SK-N-SH (cell line): ENCODE measurements at regions not wholly inside any gene's neighbourhood (a gene's known extent, or its start where the extent isn't known, plus 50 kb on each side); places are given as distances from the start of the nearest gene placed in this dataset.
A peak's percentile ranks its signal among the peaks of the same experiment; 100 is the strongest.

Source experiments
- CTCF ChIA-PET: fragments of 300-600, 350-600 bp; formaldehyde crosslinking; extraction: SDS; loops from one replicate; lab custom pipeline; 2021; lab: Yijun Ruan, JAX
- POLR2A ChIA-PET: fragments of 350-600 bp; sonication (Branson Sonifier 250); formaldehyde crosslinking; extraction: SDS; loops from one replicate; lab custom pipeline; 2020; ENCODE audit warnings: antibody characterized with exemption, inconsistent platforms; lab: Yijun Ruan, JAX
- DNase-seq: peaks from one replicate; pipeline ENCODE4 v3.0.0; 2012
- H2AFZ ChIP-seq: fragments of 200-600 bp; sonication (generic); 2 replicates; pipeline ENCODE4 v1.8.1; 2016; ENCODE audit warnings: antibody characterized with exemption, mild to moderate bottlenecking, low read depth
- H3F3A ChIP-seq: fragments of 200-600 bp; sonication (generic); replicated peaks from 2 replicates; pipeline ENCODE3; 2016; ENCODE audit warnings: antibody characterized with exemption, mild to moderate bottlenecking; ENCODE audit not compliant: insufficient read depth
- H3K27ac ChIP-seq, 2 experiments: fragments of 200-500 bp in 1 of 2; fragments of 200-600 bp in 1 of 2; sonication (Bioruptor generic) in 1 of 2; sonication (generic), shearing (Covaris generic) in 1 of 2; 2 replicates each; pipeline versions ENCODE4 v1.5.1 to v1.6.1; 2014 to 2016; ENCODE audit warnings: low read depth in 2 of 2, inconsistent platforms in 1 of 2, low read length in 1 of 2, mild to moderate bottlenecking in 1 of 2, mixed read lengths in 1 of 2
- H3K27me3 ChIP-seq: fragments of 200-600 bp; sonication (generic), shearing (Covaris generic); 2 replicates; pipeline ENCODE4 v1.6.1; 2016; ENCODE audit warnings: mixed run types; ENCODE audit not compliant: insufficient read depth
- H3K36me3 ChIP-seq, 2 experiments: fragments of 200-500 bp in 1 of 2; fragments of 200-600 bp in 1 of 2; sonication (Bioruptor generic) in 1 of 2; sonication (generic) in 1 of 2; replicated peaks in 1 of 2; 2 replicates each; pipeline versions ENCODE3 to v1.5.1; 2014 to 2016; ENCODE audit warnings: low read length in 1 of 2, mild to moderate bottlenecking in 1 of 2; ENCODE audit not compliant: insufficient read depth in 2 of 2, control insufficient read depth in 1 of 2
- H3K4me1 ChIP-seq, 2 experiments: fragments of 200-500 bp in 1 of 2; fragments of 200-600 bp in 1 of 2; sonication (Bioruptor generic) in 1 of 2; sonication (generic), shearing (Covaris generic) in 1 of 2; 2 replicates each; pipeline versions ENCODE4 v1.5.1 to v1.6.1; 2014 to 2016; ENCODE audit warnings: low read depth in 1 of 2, low read length in 1 of 2, mixed run types in 1 of 2; ENCODE audit not compliant: insufficient read depth in 2 of 2, control insufficient read depth in 1 of 2
- H3K4me2 ChIP-seq: fragments of 200-600 bp; sonication (generic), shearing (Covaris generic); 2 replicates; pipeline ENCODE4 v1.6.1; 2017; ENCODE audit warnings: mixed run types
- H3K4me3 ChIP-seq, 2 experiments: fragments of 200-500 bp in 1 of 2; fragments of 200-600 bp in 1 of 2; sonication (Bioruptor generic) in 1 of 2; sonication (generic), shearing (Covaris generic) in 1 of 2; 2 replicates each; pipeline versions ENCODE4 v1.5.1 to v1.8.1; 2014 to 2016; ENCODE audit warnings: low read depth in 2 of 2, inconsistent platforms in 1 of 2, low read length in 1 of 2, mild to moderate bottlenecking in 1 of 2, mixed read lengths in 1 of 2, moderate library complexity in 1 of 2
- H3K79me2 ChIP-seq: fragments of 200-600 bp; sonication (generic); 2 replicates; pipeline ENCODE4 v1.8.1; 2017; ENCODE audit warnings: mild to moderate bottlenecking; ENCODE audit not compliant: insufficient read depth
- H3K9ac ChIP-seq: fragments of 200-600 bp; sonication (generic); 2 replicates; pipeline ENCODE4 v1.6.1; 2017; ENCODE audit warnings: mixed run types
- H3K9me2 ChIP-seq: fragments of 200-600 bp; sonication (generic); 2 replicates; pipeline ENCODE4 v1.6.1; 2017; ENCODE audit warnings: mixed run types
- H3K9me3 ChIP-seq: fragments of 200-600 bp; sonication (generic); 2 replicates; pipeline ENCODE4 v1.6.1; 2017; ENCODE audit warnings: mixed run types, mild to moderate bottlenecking, moderate library complexity
- H4K20me1 ChIP-seq: fragments of 200-600 bp; sonication (generic); 2 replicates; pipeline ENCODE4 v1.6.1; 2017; ENCODE audit warnings: mild to moderate bottlenecking, mixed run types; ENCODE audit not compliant: insufficient read depth
- CTCF ChIP-seq: fragments of 200-600 bp; sonication (generic); IDR thresholded peaks from 2 replicates; pipeline ENCODE4 v1.6.1; 2017; ENCODE audit warnings: antibody characterized with exemption, mild to moderate bottlenecking, moderate library complexity
- ELF1 ChIP-seq: IDR thresholded peaks from 2 replicates; pipeline ENCODE4 v1.4.0; 2012
- FOSL2 ChIP-seq: IDR thresholded peaks from 2 replicates; pipeline ENCODE4 v1.4.0; 2012; ENCODE audit warnings: low read depth, mild to moderate bottlenecking, moderate library complexity, borderline replicate concordance
- GATA2 ChIP-seq: sonication (generic); formaldehyde crosslinking; IDR thresholded peaks from 2 replicates; pipeline ENCODE4 v1.5.0; 2020; ENCODE audit warnings: mild to moderate bottlenecking, missing genetic modification reagents
- IRF3 ChIP-seq: fragments of 150-350 bp; IDR thresholded peaks from 2 replicates; pipeline ENCODE4 v1.6.1; 2016; ENCODE audit warnings: mild to moderate bottlenecking, low read depth, low read length
- MEF2A ChIP-seq: IDR thresholded peaks from 2 replicates; pipeline ENCODE4 v1.4.0; 2012; ENCODE audit warnings: low read depth, borderline replicate concordance
- RCOR1 ChIP-seq: fragments of 150-350 bp; IDR thresholded peaks from 2 replicates; pipeline ENCODE4 v1.6.1; 2017; ENCODE audit warnings: antibody characterized with exemption, low read length
- RFX5 ChIP-seq: IDR thresholded peaks from 2 replicates; pipeline ENCODE4 v1.6.1; 2012; ENCODE audit warnings: mild to moderate bottlenecking, improper control_type of control experiment, low read length
- TAF1 ChIP-seq: IDR thresholded peaks from 2 replicates; pipeline ENCODE4 v1.6.1; 2012; ENCODE audit warnings: low read depth, mild to moderate bottlenecking, low read length, moderate library complexity, borderline replicate concordance
- TCF12 ChIP-seq: IDR thresholded peaks from 2 replicates; pipeline ENCODE4 v1.4.0; 2012
- YY1 ChIP-seq: IDR thresholded peaks from 2 replicates; pipeline ENCODE4 v1.4.0; 2012; ENCODE audit warnings: low read depth, mild to moderate bottlenecking
- WGBS: methylation state at CpG from one replicate; pipeline ENCODE4 v1.1.6; 2017; ENCODE audit warnings: low lambda C conversion rate; 5-methylcytosine and 5-hydroxymethylcytosine counted together
- TF ChIP-seq, protein P1 (sequence below): IDR thresholded peaks from 2 replicates; pipeline ENCODE4 v1.6.1; 2012; ENCODE audit warnings: mild to moderate bottlenecking, low read depth, low read length, moderate library complexity
- TF ChIP-seq, protein P2 (sequence below): IDR thresholded peaks from 2 replicates; pipeline ENCODE4; 2012

DNA sequence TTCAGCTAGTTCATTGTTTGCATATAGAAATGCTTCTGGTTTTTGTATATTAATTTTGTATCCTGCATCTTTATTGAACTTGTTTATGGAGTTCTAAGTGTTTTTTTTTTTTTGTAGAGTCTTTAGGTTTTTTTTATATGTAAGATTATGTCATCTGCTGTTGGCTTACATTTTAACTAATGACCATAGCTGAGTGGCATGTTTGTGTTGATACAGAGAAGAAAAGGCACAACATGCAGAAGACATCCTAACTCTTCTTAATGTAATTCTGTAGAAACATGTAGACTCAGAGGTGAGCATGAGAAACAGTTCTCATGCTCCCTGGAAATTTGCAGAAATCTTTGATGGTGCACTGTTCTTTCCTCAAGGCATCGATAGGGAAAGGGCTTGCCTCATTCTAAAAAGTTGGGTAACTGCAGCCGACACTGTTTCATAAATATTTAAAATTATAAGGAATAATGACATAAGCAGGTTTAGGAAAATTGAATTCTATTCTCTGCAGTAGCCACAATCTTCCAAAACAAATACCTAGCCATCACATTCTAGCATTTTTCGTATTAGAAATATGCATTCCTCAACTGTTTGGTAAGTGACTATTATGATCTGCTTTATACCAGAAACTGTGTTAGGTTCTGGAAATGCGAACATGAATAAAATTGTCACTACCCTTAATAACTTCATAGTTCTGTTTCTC lies 499.6 kb upstream of the KCNMB2 start (continued):
- TF ChIP-seq TAF1 (no peak), YY1 (no peak), GATA2 (CRISPR knock-in tag) (no peak), RCOR1 (no peak), CTCF (no peak), ELF1 (no peak), TCF12 (peak; percentile 76), MEF2A (no peak)
- TF ChIP-seq, protein P1, sequence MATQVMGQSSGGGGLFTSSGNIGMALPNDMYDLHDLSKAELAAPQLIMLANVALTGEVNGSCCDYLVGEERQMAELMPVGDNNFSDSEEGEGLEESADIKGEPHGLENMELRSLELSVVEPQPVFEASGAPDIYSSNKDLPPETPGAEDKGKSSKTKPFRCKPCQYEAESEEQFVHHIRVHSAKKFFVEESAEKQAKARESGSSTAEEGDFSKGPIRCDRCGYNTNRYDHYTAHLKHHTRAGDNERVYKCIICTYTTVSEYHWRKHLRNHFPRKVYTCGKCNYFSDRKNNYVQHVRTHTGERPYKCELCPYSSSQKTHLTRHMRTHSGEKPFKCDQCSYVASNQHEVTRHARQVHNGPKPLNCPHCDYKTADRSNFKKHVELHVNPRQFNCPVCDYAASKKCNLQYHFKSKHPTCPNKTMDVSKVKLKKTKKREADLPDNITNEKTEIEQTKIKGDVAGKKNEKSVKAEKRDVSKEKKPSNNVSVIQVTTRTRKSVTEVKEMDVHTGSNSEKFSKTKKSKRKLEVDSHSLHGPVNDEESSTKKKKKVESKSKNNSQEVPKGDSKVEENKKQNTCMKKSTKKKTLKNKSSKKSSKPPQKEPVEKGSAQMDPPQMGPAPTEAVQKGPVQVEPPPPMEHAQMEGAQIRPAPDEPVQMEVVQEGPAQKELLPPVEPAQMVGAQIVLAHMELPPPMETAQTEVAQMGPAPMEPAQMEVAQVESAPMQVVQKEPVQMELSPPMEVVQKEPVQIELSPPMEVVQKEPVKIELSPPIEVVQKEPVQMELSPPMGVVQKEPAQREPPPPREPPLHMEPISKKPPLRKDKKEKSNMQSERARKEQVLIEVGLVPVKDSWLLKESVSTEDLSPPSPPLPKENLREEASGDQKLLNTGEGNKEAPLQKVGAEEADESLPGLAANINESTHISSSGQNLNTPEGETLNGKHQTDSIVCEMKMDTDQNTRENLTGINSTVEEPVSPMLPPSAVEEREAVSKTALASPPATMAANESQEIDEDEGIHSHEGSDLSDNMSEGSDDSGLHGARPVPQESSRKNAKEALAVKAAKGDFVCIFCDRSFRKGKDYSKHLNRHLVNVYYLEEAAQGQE: no peak

DNA sequence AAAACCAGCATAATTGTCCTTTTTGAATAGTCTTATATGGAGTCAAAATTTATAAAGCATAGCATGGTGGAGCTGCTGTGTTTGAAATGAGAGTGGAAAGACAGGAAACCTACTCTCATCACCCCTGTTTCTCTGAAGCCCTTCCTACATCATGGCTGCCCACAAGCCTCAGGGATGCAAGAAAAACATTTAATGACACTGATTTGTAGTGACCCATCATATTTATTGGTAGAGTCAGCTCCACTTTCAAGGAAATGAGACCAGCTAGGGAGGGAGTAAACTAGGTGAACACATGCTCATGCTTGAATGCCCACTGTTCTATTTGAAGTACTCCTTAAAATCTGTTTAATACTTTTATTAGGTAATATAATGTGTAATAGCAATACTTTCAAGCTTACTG lies 494.3 kb upstream of the KCNMB2 start:
- Histone ChIP-seq H3K27ac (no peak overlapping the region), H3K9ac (no peak overlapping the region), H3F3A (peaks cover 4% of the 10 kb centered on the region), H3K4me3 (no peak overlapping the region), H3K36me3 (no peaks in the 10 kb centered on the region)
- CTCF ChIA-PET: no interaction called here
- no peak for TF ChIP-seq GATA2 (CRISPR knock-in tag)
- TF ChIP-seq, all 33 proteins: peak for 0
- Histone ChIP-seq H2AFZ (no peak overlapping the region), H3K9me2 (no peaks in the 10 kb centered on the region), H4K20me1 (no peaks in the 10 kb centered on the region), H3K4me2 (no peak overlapping the region), H3K79me2 (no peaks in the 10 kb centered on the region), H3K9me3 (no peaks in the 10 kb centered on the region), H3K27me3 (no peaks in the 10 kb centered on the region), H3K4me1 (no peaks in the 10 kb centered on the region)
- POLR2A ChIA-PET: no interaction called here
- DNase-seq: no peak

GRCh38 chr3:178042376-178042775 lies 493.9 kb upstream of the KCNMB2 start:
- H3K9me2 ChIP-seq: no peaks in the 10 kb centered on the region
- H3K9ac ChIP-seq: no peak overlapping the region
- DNase-seq: no peak
- H3F3A ChIP-seq: peaks cover 4% of the 10 kb centered on the region
- POLR2A ChIA-PET: no interaction called here
- no peak overlapping the region for H2AFZ ChIP-seq
- H3K4me3 ChIP-seq: no peak overlapping the region
- H3K9me3 ChIP-seq: no peaks in the 10 kb centered on the region
- no peaks in the 10 kb centered on the region for H4K20me1 ChIP-seq
- no peak overlapping the region for H3K4me2 ChIP-seq
- H3K4me1 ChIP-seq: no peaks in the 10 kb centered on the region
- H3K27me3 ChIP-seq: no peaks in the 10 kb centered on the region
- WGBS: 93% methylated on average over 3 of the region's 3 CpGs
- CTCF ChIA-PET: no interaction called here
- no peak overlapping the region for H3K27ac ChIP-seq
- no peaks in the 10 kb centered on the region for H3K36me3 ChIP-seq
- no peaks in the 10 kb centered on the region for H3K79me2 ChIP-seq
- no peak for TF ChIP-seq RFX5
- no peak for TF ChIP-seq MEF2A
- TF ChIP-seq, protein P2, sequence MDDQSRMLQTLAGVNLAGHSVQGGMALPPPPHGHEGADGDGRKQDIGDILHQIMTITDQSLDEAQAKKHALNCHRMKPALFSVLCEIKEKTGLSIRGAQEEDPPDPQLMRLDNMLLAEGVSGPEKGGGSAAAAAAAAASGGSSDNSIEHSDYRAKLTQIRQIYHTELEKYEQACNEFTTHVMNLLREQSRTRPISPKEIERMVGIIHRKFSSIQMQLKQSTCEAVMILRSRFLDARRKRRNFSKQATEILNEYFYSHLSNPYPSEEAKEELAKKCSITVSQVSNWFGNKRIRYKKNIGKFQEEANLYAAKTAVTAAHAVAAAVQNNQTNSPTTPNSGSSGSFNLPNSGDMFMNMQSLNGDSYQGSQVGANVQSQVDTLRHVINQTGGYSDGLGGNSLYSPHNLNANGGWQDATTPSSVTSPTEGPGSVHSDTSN: no peak
- no peak for TF ChIP-seq CTCF
- TF ChIP-seq RCOR1: no peak
- no peak for TF ChIP-seq ELF1
- no peak for TF ChIP-seq FOSL2
- TF ChIP-seq IRF3: no peak
- TF ChIP-seq TCF12: no peak
